GM18511 (cell line): ENCODE measurements at regions not wholly inside any gene's neighbourhood (a gene's known extent, or its start where the extent isn't known, plus 50 kb on each side); places are given as distances from the start of the nearest gene placed in this dataset.
A peak's percentile ranks its signal among the peaks of the same experiment; 100 is the strongest.

ENCODE experiments used
- ATAC-seq: cut with Tn5 transposase; IDR thresholded peaks from one replicate; pipeline ENCODE4 v1.9.1; 2021; ENCODE audit warnings: mild to moderate bottlenecking, moderate library complexity; ENCODE audit not compliant: unreplicated experiment

DNA sequence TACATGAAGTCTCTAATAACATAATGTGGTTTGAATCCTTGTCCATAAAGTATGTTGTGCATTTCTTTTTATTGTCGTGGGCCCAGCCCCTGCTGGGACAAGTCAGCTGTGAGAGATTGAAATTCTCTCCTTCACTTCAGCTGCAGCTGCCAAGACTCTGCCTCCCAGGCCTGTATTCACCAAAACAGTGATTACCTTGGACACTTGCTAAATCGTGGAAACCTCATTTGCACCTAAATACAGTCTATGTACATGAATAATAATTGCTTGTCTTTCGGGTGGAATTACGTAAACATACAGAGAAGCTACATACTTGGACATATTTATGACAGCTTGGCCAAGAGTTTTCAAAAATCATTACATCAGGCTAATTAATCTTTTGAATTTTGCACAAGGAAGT, 898.5 kb upstream of the SEMA6A start:
- ATAC-seq = no peak

DNA sequence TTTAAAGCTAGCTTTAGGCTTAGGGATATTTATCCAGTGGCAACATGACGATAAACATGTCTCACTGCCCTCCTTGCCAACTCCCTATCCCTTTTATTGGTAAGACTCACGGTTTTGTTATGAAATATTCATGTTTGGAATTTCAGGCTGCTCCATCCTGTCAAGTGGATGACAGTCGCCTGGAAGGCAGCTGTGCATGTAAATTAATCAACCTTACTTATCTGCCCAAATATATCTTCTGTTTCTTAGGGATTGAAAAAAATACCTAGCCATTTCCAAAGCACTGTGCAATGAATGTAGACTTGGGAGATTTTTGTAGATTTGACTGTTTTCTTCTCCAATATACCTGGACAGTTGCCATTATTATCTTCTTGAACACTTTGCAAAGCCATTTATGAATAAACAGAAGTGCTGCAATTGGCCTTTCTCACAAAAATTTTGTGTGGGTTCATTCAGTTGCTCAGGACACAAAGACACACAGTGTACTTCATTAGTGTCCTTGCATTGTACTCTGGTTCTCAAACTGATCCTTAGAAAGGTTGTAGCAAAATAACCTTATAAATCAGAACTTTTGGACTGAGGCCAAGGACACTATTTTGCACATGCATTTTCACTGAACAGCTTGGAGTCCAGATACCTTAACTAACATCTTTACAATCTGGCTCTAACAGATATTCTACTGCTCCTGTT, 889.4 kb upstream of the SEMA6A start:
- no peak for ATAC-seq

DNA sequence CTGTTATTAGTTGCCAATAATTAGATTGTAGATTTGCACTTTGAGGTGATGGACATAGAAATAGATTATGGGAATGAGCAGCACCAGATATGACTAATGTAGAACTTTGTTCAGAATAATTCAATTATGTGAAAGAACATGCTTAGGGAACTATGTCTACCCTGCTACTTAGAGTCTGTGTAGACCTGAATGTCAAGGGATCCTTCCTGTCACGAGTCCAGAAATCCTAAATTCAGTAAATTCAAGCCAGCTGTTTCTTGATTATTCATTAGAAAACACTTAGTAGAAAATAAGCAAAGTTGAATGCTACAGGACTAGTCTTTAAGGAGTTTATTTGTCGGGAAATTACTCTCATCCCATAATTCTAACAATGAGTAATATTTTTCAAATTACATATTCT, 887.3 kb upstream of the SEMA6A start:
- ATAC-seq = no peak

DNA sequence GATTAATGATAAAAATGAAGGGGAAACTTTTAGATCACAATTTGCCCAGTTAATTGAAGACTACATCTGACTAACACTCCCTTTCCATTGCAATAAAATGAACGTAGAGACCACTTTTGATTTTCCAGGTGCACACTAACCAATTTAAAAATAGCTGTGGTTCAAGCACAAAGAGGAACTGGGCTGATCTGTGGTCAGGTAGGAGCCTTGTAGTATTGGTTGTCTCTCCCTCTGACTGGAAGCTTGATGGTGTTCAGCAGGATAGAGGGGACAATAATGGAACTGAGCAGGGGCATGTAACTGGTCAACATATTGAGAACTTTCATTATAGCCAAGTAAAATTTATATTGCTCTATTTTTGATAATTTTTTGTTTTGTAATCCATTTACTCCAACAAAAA, 886.8 kb upstream of the SEMA6A start:
- ATAC-seq = peak; percentile 76

DNA sequence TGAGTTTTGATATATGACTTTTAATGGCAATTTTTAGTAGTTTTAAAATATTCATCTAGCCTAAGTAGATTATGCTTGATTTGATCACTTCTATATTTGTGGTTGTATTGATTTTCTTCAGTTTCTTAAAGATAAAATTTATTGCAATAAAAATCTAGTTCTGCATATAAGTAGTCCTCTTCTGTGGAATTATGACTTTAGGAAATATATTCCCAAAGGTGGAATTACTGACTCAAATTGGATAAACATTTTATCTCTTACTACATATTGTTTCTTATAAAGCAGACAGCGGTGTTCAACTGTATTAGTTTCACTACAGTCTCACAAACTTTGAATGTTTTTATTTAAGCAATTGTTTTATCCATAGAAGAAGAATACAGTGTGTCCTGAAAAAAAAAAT, 883.0 kb upstream of the SEMA6A start:
- ATAC-seq = no peak

DNA sequence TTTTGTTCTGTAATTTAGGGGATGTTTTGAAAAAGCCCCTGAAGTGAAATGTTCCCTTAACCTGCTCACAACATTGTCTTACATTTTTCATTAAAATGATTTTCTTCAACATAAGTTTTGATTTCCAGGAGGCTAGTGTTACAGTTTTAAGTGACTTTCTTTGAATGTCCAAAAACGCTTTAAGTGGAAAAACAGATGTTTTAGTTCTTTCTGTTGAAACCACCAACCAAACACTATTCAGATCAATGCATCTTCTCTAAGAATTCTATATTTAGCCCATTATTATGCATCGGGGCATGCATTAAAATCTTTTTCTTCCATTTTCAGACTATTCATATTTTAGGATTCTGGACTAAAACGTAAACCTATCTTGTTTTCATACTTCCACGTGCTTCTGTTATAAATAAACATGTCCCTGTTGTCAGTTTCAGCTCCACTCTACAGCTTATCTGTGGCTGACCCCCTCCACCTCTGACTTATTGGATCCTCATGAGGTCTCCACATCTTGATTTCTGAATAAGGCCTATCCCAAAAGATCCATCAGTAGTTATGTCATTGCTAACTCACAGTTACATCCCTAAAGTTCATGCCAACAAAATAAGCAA, 882.3 kb upstream of the SEMA6A start:
- no peak for ATAC-seq

DNA sequence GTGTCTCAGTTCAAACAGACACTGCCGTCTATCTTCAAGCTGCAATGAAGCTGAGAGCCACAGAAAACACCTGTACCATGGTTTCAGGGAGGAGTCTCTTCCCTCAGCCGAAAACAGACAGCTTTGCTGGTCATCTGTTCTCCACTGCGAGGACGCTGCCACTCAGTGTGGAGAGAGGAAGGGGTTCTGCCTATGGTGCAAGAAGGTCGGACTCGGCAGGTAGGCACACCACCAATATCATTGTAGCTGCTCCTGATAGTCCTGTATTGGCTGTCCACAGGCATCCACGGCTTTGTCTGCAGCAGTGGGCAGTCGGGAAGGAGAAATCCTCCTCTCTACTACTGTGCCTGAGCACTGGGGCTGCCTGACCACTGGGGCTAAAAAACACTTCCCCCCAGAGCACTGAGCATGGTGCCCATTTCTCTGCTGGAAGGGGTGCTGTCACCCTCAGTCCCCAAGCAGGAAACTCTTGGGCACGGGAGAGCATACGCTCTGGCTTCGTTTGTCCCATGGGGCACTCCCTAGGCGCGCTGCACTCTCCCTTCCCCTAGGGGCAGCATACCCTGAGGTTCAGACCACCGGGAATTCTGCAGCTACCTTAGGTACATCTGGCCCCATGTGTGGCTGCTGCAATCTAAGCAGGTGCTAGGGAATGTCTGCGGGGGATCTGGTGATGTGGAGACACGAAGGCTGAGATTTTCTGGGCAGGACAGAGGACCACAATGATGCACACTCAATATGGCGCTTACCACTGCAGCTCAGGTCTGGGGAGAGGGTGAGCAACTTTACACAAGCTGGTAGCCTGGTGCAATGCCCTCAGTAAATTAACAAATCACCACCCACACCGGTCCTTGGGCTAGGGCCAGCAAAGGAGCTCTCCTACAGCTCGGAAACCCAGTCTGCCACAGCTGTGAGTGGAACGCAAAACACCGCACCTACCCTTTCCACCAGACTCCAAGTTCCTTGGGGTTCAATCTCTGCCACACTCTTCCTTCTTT, 880.9 kb upstream of the SEMA6A start:
- ATAC-seq = peak; percentile 43

DNA sequence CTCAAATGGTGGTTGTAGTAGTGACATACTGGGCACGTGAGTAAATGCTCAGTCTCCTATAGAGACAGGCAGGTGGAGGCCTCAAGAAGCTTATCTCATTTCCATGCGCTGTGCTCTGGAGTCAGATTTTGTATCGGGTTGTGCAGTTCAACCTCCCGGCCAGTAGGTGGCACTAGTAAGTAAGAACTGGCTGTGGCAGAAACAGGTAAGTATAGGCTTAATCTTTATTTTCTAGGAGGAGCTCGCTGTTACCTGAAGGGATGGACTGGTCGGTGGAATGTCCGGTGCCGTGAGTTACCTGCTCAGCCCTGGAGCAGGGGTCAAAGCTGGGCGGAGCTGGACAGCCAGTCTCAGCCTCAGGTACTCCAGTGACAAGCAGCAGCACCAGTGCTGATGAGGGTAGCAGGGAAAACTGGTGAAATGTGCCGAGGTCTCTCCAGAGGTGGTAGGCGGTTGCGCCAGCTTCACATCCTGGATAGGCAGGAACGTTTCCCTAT, 880.1 kb upstream of the SEMA6A start:
- peak; percentile 94 for ATAC-seq

DNA sequence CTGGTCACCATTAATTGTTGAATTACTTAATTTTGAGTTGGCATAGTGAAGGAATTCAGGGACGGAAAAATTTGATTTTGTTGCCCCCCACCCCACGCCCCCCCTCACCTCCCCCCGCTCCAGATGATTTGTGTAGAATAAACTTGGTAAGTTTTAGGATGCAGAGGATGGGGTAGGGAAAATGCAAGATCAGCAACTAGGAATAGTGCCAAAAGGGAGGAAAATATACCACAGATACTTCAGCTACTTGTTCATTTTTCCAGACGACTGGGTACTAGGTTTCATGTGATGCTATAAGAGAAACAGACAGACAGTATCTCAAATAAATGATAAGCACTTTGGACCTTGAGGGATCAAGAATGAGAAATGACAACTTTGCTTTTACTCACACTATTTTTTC, 862.2 kb upstream of the SEMA6A start:
- no peak for ATAC-seq

DNA sequence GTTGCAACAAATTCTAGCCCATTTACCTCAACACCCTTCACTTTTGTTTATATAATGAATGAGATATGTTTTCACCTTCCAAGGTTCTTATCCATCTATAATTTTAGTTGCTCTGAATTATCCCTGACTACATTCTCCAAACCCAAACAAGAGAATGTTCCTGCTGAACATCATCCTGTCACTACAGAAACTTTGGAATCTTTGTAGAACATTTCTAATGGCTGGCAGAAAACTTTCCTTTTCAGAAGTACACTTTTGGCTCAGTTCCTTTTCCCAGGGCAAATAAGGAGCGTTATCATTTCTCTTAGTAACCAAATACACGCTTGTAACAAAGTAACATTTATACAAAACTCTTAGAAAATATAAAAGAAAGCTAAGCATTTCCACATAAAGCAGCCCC, 860.6 kb upstream of the SEMA6A start:
- no peak for ATAC-seq

DNA sequence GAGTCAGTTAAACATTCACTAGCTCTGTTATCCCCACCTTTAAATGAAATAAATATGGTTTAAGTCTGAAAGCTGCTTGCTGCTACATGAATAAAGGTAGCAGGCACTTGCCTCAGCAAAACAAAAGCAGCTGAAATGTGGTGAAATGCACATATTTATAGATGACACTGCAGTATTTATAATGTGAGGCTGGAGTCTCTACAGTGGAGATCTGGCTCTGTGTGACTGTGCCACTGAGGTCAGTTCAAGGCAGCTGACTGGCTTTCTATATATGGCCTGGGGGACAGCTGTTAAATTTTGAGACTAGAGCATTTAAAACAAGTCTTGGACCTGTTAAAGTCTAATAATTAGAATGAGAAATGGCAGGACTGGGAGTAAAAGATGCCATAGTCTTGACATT, 859.6 kb upstream of the SEMA6A start:
- ATAC-seq = no peak

DNA sequence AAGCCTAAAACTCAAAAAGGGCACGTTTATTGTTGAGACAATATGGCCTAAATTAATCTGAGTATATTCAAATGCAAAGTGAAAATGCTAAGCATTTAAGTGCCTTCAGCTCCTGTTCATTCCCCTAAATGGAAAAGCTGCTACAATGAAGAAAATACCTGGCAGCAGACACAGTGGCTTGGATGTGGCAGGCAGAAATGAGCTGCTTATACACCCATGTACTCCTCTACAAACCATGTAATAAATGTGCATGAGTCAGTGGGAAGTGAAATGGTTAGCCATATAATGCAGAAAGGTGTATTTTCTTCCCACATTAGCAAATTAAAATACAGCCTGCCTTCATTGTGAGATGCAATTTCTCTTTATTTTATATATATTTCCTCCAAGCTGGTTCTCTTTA, 859.2 kb upstream of the SEMA6A start:
- ATAC-seq = no peak

DNA sequence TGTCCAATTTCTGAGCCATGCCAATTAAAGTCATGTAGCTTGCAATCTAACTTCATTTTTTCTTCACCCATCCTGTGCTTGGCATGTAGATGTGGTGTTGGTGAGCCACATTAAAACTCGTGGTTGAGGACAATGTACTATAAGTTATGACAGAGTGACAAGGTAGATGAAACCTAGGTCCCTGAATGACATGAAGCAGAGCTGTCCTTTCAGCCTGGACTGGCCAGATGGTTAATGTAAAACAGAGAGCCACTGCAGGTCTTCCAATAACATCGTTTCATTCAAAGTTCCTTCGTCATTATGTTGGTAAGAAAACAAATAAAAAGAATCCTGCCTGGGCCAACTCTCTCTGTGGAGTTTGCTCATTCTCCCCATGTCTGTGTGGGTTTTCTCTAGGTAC, 856.5 kb upstream of the SEMA6A start:
- ATAC-seq = no peak

DNA sequence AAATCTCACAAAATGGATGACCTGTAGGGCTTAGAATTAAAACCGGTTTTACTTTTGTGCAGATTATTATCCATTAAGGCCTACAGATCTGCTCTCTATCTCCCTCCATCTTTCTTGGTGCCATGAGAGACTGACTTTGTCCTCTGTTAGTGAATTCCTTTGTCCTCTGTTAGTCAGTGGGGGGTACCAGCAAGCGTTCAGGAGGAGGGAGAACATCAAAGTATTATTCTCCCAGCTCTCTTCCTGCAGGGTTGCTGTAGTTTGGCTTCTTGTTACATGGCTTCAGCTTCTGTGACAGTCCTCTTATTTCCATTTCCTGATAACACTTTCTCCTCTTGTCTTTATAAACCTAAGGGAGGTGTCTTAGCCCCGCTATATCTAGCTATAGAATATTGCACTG, 850.5 kb upstream of the SEMA6A start:
- no peak for ATAC-seq

DNA sequence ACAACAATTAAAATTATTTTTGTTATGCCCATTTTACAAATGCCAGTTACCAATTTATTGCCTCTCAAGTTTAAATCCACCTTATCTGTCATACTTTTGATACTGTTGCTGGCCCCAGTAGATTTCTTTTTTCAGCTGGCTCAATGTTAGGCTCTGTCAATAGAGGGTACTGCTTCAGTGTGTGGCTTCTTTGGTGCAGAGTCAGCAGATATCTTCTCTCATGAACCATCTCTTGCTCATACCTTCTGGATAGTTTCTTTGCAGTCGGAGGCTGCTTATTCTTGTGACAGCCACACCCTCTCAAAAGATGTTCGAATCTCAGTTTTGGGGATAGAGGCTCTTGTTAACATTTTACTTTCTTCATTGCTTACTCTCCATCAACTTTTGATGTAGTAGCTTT, 849.9 kb upstream of the SEMA6A start:
- no peak for ATAC-seq

DNA sequence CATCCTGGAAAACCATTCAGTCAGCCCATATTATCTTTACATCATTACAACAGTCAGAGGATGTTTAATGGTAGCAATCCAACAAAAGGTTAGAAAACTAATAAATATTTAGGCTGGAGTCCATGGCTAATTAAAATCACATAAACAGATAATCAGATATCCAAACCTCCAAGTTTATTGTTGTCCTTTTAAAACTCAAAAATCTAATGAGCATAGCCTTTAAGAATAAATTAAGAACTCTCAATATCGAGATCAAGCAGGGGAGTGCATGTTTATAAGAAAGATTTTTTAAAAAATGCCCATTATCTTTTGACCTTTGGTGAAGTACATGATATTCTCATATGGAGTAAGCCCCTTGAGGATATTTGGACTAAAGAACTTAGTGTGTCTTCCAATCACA, 842.9 kb upstream of the SEMA6A start:
- no peak for ATAC-seq

DNA sequence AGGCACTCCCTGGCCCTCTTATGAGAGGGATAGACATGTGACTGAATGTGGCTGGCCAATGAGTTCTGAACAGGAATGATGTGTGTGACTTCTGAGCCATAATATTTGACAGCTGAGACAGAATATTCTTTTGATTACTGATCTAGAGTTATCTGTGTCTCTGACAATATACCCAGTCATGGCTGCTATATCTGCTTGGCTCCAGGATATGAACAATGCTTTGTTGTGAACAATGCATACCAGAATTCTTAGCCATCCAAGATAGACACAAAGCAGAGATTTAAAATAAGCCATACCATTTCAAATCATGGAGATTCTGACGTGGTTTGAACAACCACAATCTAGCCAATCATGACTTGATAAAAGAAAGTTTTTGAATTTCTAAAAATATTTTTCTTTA, 840.3 kb upstream of the SEMA6A start:
- no peak for ATAC-seq

DNA sequence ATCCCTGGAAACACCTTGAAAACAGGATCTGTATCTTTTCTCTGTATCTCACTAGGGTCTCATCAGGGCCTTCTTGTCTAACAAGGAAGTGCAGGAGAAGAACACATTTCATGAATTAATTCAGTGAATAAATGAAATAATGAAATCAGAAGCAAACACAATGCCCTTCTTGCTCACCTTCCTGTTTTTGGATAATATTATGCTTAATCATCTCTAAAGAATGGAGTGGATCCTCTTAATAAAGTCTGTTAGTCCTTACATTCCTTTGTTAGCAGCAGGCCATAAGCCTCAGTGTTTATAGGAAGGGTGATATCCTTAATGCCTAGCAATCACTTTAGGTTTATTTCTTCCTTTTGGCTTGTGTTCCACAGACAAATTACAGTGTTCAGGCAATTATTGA, 837.1 kb upstream of the SEMA6A start:
- no peak for ATAC-seq

DNA sequence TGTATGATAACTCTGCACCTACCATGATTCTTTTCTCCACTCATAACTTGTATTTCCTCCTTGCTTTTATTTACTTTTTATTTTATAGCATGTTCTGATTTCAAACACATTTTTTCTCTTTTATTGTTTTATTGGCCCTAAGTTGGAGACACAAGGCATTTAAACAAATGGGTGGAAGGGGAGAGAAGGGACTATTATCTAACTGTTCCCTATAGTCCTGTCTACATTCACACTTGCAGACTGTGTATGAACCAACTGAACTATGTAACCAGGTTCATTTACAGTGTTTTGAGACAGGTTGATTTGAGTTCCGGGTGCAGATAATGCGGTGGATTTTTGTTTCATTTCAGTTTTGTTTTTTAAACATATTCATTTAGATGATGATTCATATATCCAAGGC, 830.6 kb upstream of the SEMA6A start:
- ATAC-seq = no peak

DNA sequence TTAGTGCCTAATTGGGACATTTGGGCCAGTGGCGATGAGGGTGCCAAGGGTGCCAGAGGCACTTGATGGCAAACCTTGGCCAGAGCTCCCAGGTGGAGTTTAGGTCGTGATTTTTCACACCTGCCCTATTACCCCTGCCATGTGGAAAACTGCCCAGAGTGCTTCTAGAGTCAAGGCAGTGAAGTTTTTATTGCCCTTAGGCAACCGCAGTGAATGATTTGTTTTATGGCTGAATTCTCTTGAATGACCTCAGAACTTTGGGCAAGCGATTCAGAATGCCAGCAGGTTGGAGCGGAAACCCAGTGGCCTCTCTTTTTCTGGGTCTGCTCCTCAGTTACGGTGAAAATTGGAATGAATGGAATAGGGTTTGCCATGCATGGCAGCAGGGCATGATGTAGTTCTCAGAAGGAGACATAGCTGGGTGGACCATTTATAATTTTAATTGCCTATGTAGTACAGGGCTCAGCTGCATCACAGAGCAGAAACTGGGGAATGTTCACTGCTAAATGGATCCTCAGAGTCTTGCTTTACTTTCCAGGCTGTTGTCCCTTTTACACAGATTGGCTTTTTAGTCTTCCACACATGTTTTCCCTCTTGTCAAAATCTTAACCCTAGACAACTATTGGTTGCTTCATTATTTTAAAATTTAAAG, 820.0 kb upstream of the SEMA6A start:
- no peak for ATAC-seq

DNA sequence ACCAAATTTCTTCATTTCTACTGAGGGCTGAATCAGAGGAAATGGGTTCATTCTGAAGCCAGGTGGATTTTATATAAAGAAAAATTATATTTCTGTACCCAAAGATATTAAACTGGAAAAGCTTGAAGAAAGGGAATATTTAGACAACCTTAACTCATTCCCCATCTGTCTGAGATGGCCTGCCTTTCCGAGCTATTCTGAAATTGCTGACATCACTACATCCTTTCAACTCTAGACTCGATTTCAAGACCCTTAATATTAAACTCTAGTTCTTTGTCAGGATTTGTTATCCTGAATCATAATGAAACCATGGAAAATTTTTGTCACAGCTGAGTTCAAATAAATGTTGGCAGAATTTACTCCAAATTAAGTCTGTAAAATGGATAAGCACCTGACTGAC, 818.5 kb upstream of the SEMA6A start:
- ATAC-seq = no peak
